Endothelial cell of umbilical vein (primary cell): ENCODE measurements at regions not wholly inside any gene's neighbourhood (a gene's known extent, or its start where the extent isn't known, plus 50 kb on each side); places are given as distances from the start of the nearest gene placed in this dataset.

ENCODE experiments used
- BruUV-seq: library from RNA; stranded (reverse); fragments of 400-500 nt; replicated peaks from 2 replicates; lab custom pipeline; 2021; lab: Mats Ljungman, UMichigan
- CTCF ChIA-PET: fragments of 300-600, 350-600 bp; sonication (Branson Sonifier 250); formaldehyde crosslinking; loops from one replicate; lab custom pipeline; 2021; ENCODE audit warnings: antibody characterized with exemption, inconsistent platforms; lab: Charles Lee
- POLR2A ChIA-PET: fragments of 300-600, 350-600 bp; sonication (Branson Sonifier 250); formaldehyde crosslinking; loops from one replicate; lab custom pipeline; 2021; ENCODE audit warnings: antibody characterized with exemption, inconsistent platforms; lab: Charles Lee
- DNase-seq: peaks from one replicate; pipeline ENCODE4 v3.0.0-alpha.2; 2011; ENCODE audit warnings: low read depth, low spot score
- FAIRE-seq: peaks from 2 replicates; lab custom pipeline; 2011; peaks lifted over from hg19 to GRCh38; lab: Jason Lieb, UNC
- H2AFZ ChIP-seq: 2 replicates; pipeline ENCODE4 v1.6.0; 2012; ENCODE audit warnings: low read depth, low read length, control low read depth, inconsistent platforms
- H3K27ac ChIP-seq: 2 replicates; pipeline ENCODE4 v1.5.1; 2011; ENCODE audit warnings: low read depth, mild to moderate bottlenecking, control low read depth, low read length, moderate library complexity; ENCODE audit not compliant: insufficient read depth
- H3K27me3 ChIP-seq, 2 experiments: 2 replicates each; pipeline versions ENCODE4 v1.6.0 to v1.6.1; 2011; ENCODE audit warnings: low read length in 2 of 2, mixed read lengths in 1 of 2; ENCODE audit not compliant: control insufficient read depth in 2 of 2, insufficient read depth in 2 of 2
- H3K36me3 ChIP-seq, 2 experiments: 2 replicates in 1 of 2; 3 replicates in 1 of 2; pipeline ENCODE4 v1.5.1; 2011; ENCODE audit warnings: low read length in 2 of 2, mild to moderate bottlenecking in 1 of 2, moderate library complexity in 1 of 2; ENCODE audit not compliant: control insufficient read depth in 2 of 2, insufficient read depth in 2 of 2; ENCODE audit errors: extremely low read depth in 1 of 2
- H3K4me1 ChIP-seq: 3 replicates; pipeline ENCODE4 v1.5.1; 2011; ENCODE audit warnings: mild to moderate bottlenecking, low read length; ENCODE audit not compliant: control insufficient read depth, insufficient read depth; ENCODE audit errors: extremely low read depth
- H3K4me2 ChIP-seq: 2 replicates; pipeline ENCODE4 v1.6.1; 2011; ENCODE audit warnings: low read length, control low read depth, mixed read lengths; ENCODE audit not compliant: insufficient read depth
- H3K4me3 ChIP-seq, 3 experiments: fragments of 200-600 bp in 1 of 3; sonication (generic), shearing (Covaris generic) in 1 of 3; replicated peaks in 1 of 3; 2 replicates each; pipeline ENCODE4 v1.5.1; 2011 to 2016; ENCODE audit warnings: control low read depth in 3 of 3, low read length in 3 of 3, mild to moderate bottlenecking in 2 of 3, inconsistent platforms in 1 of 3, low read depth in 1 of 3, moderate library complexity in 1 of 3; ENCODE audit not compliant: insufficient read depth in 1 of 3
- H3K79me2 ChIP-seq: 2 replicates; pipeline ENCODE4 v1.6.0; 2012; ENCODE audit warnings: low read length, inconsistent platforms; ENCODE audit not compliant: control insufficient read depth, insufficient read depth
- H3K9ac ChIP-seq: replicated peaks from 2 replicates; pipeline ENCODE3; 2011; ENCODE audit warnings: low read length, control low read depth; ENCODE audit not compliant: insufficient read depth; ENCODE audit errors: extremely low read depth
- H3K9me1 ChIP-seq: replicated peaks from 3 replicates; pipeline ENCODE4 v1.6.0; 2011; ENCODE audit warnings: mild to moderate bottlenecking, low read length; ENCODE audit not compliant: control insufficient read depth, insufficient read depth; ENCODE audit errors: extremely low read depth
- H3K9me3 ChIP-seq: replicated peaks from 2 replicates; pipeline ENCODE4 v1.5.1; 2012; ENCODE audit warnings: low read length, inconsistent platforms; ENCODE audit not compliant: control insufficient read depth, insufficient read depth
- H4K20me1 ChIP-seq: replicated peaks from 2 replicates; pipeline ENCODE3; 2011; ENCODE audit warnings: mild to moderate bottlenecking, low read length; ENCODE audit not compliant: control insufficient read depth, insufficient read depth; ENCODE audit errors: extremely low read depth
- EZH2 ChIP-seq: IDR thresholded peaks from 2 replicates; pipeline ENCODE4 v1.6.1; 2012; ENCODE audit warnings: borderline replicate concordance, low read depth, mild to moderate bottlenecking, moderate library complexity, low read length, inconsistent platforms; ENCODE audit not compliant: severe bottlenecking
- FOS ChIP-seq: IDR thresholded peaks from 2 replicates; pipeline ENCODE4 v1.6.1; 2011; ENCODE audit warnings: mild to moderate bottlenecking, low read length, moderate library complexity, borderline replicate concordance; ENCODE audit not compliant: insufficient read depth
- GATA2 ChIP-seq: IDR thresholded peaks from 2 replicates; pipeline ENCODE4 v1.7.0; 2011; ENCODE audit warnings: low read depth, mild to moderate bottlenecking, moderate library complexity, mixed read lengths, low read length; ENCODE audit not compliant: insufficient read length, insufficient read depth
- JUN ChIP-seq: IDR thresholded peaks from 2 replicates; pipeline ENCODE4 v1.6.1; 2011; ENCODE audit warnings: borderline replicate concordance, low read depth; ENCODE audit not compliant: insufficient read length, insufficient read depth
- MYC ChIP-seq: IDR thresholded peaks from one replicate; pipeline ENCODE4 v1.6.1; 2011; ENCODE audit warnings: mild to moderate bottlenecking, low read depth, low read length
- POLR2A ChIP-seq: IDR thresholded peaks from 2 replicates; pipeline ENCODE4 v1.6.1; 2012; ENCODE audit warnings: low read depth, mild to moderate bottlenecking, control low read depth, low read length
- POLR2AphosphoS5 ChIP-seq: IDR thresholded peaks from 2 replicates; pipeline ENCODE4 v1.6.1; 2012; ENCODE audit warnings: low read depth, mild to moderate bottlenecking, control low read depth, low read length, moderate library complexity; ENCODE audit not compliant: insufficient read depth
- dilution Hi-C: fragments of 300-500 bp; cut with MboI; formaldehyde crosslinking; loops from one replicate; pipeline ENCODE4 v1.15.0; 2019; ENCODE audit warnings: low sequenced_read_pairs; ENCODE audit not compliant: extremely low pct_ligation_motif_present
- intact Hi-C: fragments of 100-400 bp; cut with micrococcal nuclease; formaldehyde crosslinking; loops from one replicate; pipeline ENCODE4 v1.10.0; 2022
- TF ChIP-seq, protein P1 (sequence below), 2 donors: IDR thresholded peaks; 1 replicate in 1 of 2; 2 replicates in 1 of 2; pipeline ENCODE4 v1.5.1; 2011; ENCODE audit warnings: low read length in 2 of 2, mild to moderate bottlenecking in 2 of 2, moderate library complexity in 2 of 2, control low read depth in 1 of 2, inconsistent platforms in 1 of 2, low read depth in 1 of 2; ENCODE audit not compliant: insufficient read depth in 1 of 2; ENCODE audit errors: extremely low read depth in 1 of 2
- TF ChIP-seq, protein P2 (sequence below): IDR thresholded peaks from 2 replicates; pipeline ENCODE4 v1.6.1; 2011; ENCODE audit not compliant: insufficient read depth, insufficient read length

- no peak overlapping the region for H2AFZ ChIP-seq
- no peaks in the 10 kb centered on the region for H3K27me3 ChIP-seq
- BruUV-seq: no TSS peak
- ChIA-PET CTCF (no interaction called here), POLR2A (no interaction called here)
- intact Hi-C loops (loop anchor here (5.0 kb wide), 1 partner anchor 943 kb away; no protein-coding TSS in a partner anchor), dilution Hi-C loops (no loop called here)
- H3K79me2 ChIP-seq: no peaks in the 10 kb centered on the region
- H3K9ac ChIP-seq: no peak overlapping the region
- no peaks in the 10 kb centered on the region for H3K36me3 ChIP-seq
- H3K27ac ChIP-seq: no peak overlapping the region
- H3K4me3 ChIP-seq: no peak overlapping the region
- TF ChIP-seq EZH2 (no peak), POLR2AphosphoS5 (no peak), GATA2 (no peak), MYC (no peak), POLR2A (no peak), JUN (no peak), FOS (no peak)
- TF ChIP-seq, protein P1, sequence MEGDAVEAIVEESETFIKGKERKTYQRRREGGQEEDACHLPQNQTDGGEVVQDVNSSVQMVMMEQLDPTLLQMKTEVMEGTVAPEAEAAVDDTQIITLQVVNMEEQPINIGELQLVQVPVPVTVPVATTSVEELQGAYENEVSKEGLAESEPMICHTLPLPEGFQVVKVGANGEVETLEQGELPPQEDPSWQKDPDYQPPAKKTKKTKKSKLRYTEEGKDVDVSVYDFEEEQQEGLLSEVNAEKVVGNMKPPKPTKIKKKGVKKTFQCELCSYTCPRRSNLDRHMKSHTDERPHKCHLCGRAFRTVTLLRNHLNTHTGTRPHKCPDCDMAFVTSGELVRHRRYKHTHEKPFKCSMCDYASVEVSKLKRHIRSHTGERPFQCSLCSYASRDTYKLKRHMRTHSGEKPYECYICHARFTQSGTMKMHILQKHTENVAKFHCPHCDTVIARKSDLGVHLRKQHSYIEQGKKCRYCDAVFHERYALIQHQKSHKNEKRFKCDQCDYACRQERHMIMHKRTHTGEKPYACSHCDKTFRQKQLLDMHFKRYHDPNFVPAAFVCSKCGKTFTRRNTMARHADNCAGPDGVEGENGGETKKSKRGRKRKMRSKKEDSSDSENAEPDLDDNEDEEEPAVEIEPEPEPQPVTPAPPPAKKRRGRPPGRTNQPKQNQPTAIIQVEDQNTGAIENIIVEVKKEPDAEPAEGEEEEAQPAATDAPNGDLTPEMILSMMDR (IDR thresholded peaks at IDR 0.05; ENCODE audit: extremely low read depth in 1 of 2, insufficient read depth in 1 of 2, low read depth in 1 of 2, low read length in 2 of 2): no peak
- TF ChIP-seq, protein P2, sequence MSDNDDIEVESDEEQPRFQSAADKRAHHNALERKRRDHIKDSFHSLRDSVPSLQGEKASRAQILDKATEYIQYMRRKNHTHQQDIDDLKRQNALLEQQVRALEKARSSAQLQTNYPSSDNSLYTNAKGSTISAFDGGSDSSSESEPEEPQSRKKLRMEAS: no peak
- no peaks in the 10 kb centered on the region for H3K4me1 ChIP-seq
- no peaks in the 10 kb centered on the region for H3K9me3 ChIP-seq
- FAIRE-seq (no peak), DNase-seq (no peak)
- H3K4me2 ChIP-seq: no peak overlapping the region
- no peaks in the 10 kb centered on the region for H3K9me1 ChIP-seq
- H4K20me1 ChIP-seq: no peaks in the 10 kb centered on the region
Observed at GRCh38 chr12:23303821-23304220, 645.6 kb downstream of the SOX5 start.
